Hindlimb muscle (tissue), 1 donor: ENCODE measurements at regions not wholly inside any gene's neighbourhood (a gene's known extent, or its start where the extent isn't known, plus 50 kb on each side); places are given as distances from the start of the nearest gene placed in this dataset.

Source experiments
- DNase-seq: peaks from one replicate; pipeline ENCODE4 v3.0.0-alpha.2; 2013

DNA sequence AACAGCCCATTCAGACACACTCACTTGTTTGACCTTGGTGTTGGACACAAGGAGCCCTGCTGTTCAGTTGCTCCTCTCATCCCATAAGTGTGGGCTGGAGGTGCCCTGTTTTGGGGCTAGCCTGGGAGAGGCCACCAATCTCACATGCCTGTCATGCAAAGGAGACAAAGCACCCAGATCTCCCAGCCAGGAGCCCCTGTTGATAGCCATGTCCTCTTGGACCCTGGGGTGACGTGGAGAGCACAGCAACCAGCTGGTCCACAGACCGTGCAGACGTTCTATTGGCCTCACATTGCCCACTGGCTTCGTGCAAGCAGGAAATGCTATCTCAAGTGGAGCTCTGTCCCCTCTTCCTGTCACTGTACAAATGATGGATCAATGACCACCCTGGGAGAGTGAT, 240.8 kb downstream of the RPS24 start:
- no peak for DNase-seq

- no peak for DNase-seq
These were observed 242.5 kb downstream of the RPS24 start for GRCh38 chr10:78276139-78276538.

GRCh38 chr10:78277314-78278057, 243.8 kb downstream of the RPS24 start:
- no peak for DNase-seq

DNA sequence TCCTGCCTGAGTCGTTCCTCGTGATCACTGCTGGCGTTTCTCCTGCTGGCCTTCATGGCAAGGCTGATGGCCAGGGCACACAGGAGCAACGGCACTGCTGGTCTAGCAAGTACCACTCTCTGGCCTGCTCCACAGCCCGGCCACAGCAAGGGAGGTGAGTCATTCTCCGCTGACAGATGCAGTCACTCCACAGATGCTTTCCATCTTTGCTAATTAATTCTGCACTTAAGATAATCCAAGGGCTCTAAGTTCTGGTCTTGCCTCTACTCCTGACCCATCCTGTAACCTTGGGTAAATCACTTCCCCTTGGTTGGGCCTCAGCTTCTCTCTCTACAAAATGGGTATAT, 244.4 kb downstream of the RPS24 start:
- DNase-seq: no peak

DNA sequence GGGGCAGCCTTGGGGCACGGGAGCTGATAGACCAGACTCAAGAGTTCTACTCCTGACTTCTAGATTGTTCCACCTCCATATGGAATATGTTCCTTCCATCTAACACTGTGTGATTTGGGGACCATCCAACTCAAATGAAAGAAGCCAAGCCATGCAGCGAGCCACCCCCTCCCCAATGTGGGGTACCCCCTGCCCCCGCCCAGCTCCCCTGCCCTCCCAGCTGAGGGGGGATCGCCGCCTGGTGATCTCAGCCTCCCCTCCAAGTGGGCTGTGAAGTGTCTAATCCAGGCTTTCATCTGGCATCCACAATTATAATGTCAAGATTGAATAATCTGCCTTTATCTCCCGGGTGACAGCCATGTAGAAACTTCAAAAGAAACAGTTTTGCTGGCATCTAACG, 246.1 kb downstream of the RPS24 start:
- no peak for DNase-seq

GRCh38 chr10:78280604-78281003, 246.9 kb downstream of the RPS24 start:
- DNase-seq: no peak

DNA sequence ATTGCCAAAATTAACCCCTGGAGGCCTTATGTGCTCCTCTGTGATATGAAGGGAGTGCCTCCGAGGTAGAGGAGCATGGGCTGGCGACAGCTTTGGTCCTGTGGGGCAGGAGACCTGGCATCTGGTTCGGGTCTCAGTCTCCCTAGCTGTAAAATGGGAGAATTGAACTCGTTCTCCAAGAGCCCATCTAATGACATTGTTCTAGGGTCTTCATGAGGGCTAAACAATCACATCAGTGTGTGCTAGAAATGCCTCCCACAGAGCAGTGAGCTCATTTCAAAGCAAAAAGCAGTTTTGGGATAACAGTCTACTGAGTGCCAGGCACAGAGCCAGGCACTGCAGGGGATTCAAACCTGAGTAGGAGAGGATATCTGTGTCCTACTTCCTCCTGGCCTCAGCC, 248.0 kb downstream of the RPS24 start:
- DNase-seq: no peak

DNA sequence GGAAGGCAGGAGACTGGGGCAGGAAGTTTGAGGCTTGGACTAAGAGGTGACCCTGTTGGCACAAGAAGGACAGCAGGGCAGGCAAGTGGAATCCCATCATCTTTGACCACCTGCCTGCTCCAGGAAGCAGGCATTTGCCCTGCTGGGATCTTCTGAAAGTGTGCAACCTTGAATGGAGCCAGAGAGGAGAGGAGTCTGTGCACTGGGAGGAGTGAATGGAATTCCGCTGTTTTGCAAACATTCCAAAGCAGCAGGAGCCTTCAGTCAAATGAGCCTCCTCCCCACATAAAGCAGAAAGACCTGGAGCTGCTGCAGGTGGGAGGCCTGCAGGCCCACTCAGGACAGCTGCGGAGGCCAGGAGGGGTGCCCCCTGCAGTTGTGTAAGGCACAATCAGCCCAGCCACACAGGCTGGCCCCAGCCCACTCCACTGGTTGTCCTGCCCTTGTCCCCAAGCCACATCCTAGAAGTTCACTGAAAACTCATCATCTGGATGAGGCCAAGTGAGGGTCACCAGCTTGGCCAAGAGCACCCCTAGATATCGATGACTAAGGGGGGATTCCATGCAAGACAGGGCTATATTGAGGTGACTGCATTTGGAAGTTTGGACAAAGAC, 249.5 kb downstream of the RPS24 start:
- no peak for DNase-seq

DNA sequence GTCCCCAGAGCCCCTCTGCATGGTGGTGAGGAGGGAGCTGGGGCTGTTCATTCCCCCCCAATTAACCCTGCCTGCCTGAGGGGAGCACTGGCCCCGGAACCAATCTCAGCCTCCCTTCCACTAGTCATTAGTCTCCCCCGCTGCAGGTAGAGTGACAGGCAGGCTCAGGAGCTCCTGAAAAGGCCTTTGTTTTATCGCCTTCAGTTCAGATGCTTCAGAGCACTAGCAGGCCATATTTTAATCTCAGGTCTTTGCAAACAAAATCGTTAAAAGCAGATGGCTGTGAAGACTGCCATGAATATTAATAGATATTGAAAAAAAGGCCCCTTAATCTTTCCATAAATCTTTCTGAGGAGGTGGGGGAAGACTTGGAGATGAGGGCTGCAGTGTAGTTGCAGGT, 250.7 kb downstream of the RPS24 start:
- DNase-seq: no peak

- no peak for DNase-seq
These were observed 251.6 kb downstream of the RPS24 start for GRCh38 chr10:78285226-78285625.

- DNase-seq: no peak
These were observed 252.5 kb downstream of the RPS24 start for GRCh38 chr10:78286186-78286585.

GRCh38 chr10:78286668-78287067, 253.0 kb downstream of the RPS24 start:
- no peak for DNase-seq

GRCh38 chr10:78287618-78288017, 254.0 kb downstream of the RPS24 start:
- DNase-seq: no peak

GRCh38 chr10:78288663-78289062, 255.0 kb downstream of the RPS24 start:
- no peak for DNase-seq

DNA sequence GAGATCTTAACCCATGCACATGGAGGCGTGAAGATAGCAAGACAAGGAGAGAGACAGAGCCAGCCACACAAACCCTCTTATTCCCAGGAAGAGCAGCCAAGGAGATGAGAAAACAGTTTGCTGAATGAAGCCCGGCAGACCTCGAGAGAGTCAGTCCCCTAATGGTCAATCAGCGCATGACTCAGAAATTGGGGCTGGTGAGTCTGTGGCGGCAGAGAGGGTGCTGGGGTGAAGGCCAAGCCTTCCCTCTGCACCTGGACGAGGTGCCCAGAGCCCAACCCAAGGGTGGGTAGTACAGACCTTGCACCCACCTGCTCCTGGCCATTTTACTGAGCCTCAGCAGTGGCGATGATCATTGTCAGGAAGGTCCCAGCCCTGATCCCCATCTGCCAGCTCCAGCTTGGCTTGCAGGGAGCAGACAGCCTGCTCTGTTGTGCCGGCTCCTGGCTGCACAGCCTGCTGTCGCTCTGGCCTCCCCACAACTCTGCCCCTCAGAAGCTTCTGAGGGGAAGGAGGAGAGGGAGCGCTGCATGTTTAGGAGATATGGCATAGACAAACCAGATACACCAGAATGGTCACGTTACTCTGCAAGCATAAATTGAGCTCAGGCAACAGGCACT, 256.6 kb downstream of the RPS24 start:
- no peak for DNase-seq

DNA sequence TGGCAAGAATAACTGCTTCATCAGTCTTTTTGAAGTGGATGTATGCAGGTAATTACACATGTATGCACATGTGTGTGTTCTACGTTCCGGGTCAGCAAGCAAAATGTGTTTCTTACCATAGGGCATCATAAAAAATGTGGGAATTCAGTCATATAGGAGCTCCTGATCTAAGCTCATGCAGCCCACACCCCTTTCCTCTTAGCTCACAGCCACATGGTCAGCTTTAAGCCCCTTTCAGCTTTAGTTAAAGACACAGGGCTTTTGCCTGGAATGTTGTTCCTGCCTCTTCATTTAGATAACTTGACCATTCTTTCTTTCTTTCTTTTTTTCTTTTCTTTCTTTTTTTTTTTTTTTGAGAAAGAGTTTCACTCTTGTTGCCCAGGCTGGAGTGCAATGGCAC, 258.1 kb downstream of the RPS24 start:
- DNase-seq: no peak

GRCh38 chr10:78292250-78292981, 258.8 kb downstream of the RPS24 start:
- DNase-seq: no peak

GRCh38 chr10:78292982-78293865, 259.6 kb downstream of the RPS24 start:
- DNase-seq: peak; percentile 42

DNA sequence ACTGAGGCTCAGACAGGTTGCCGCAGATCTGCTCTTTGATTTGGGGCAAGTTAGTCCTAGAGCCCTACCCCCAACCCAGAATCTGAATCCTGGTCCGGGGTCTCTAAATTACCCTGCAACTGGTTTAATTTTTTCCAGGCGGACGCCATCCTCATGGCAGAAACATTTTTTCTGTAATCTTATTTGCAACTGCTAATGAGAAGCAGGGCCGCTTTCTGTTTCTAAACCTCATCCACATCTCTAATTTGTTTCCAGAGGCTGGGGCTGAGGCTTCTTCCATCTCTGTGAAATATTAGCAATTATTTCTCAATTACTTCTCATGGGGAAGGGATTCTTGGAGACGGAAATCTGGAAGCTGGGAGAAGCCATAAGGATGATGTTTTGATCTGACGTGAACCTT, 261.6 kb downstream of the RPS24 start:
- no peak for DNase-seq

DNA sequence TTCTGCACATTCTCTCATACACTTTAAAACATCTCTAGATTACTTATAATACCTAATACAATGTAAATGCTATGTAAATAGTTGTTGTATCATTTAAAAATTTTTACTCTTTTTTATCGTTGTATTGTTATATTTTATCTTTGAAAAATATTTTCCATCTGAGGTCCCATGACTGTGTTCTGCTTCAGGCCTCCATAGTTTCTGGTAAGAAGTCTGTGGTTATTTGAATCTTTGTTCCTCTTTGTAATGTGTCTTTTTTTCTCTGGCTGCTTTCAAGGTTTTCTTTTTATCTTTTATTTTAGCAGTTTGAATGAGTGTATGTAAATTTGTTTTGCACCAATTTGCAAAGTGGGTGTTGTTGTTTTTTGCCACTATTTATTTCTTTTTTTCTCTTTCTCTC, 263.1 kb downstream of the RPS24 start:
- no peak for DNase-seq

- DNase-seq: no peak
These were observed 264.3 kb downstream of the RPS24 start for GRCh38 chr10:78297997-78298396.

- DNase-seq: no peak
These were observed 265.2 kb downstream of the RPS24 start for GRCh38 chr10:78298835-78299234.
